RCC 7860 (cell line): ENCODE measurements at regions not wholly inside any gene's neighbourhood (a gene's known extent, or its start where the extent isn't known, plus 50 kb on each side); places are given as distances from the start of the nearest gene placed in this dataset.

Experiments
- DNase-seq: peaks from one replicate; pipeline ENCODE4 v3.0.0-alpha.2; 2015; ENCODE audit warnings: low spot score
- FAIRE-seq: peaks from 2 replicates; lab custom pipeline; 2012; peaks lifted over from hg19 to GRCh38; lab: Jason Lieb, UNC

DNA sequence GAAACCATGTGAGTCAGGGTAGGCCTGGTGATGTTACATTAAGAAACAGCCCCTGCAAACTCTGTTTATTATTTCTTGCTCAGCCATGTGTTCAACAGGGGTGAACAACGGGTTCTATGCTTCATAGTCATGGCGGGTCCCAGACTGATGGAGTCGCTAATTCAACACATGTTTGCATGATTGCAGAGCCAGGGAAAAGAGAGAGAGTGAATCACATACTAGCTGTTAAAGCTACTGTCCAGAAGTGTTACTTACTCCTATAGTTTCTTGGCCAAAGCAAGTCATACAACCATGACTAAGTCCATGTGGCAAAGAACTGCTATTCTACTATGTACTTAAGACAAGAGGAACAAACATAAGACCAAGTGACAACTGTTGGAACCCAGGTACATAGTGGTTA lies 241.2 kb upstream of the SKOR2 start:
- DNase-seq (no peak), FAIRE-seq (no peak)

DNA sequence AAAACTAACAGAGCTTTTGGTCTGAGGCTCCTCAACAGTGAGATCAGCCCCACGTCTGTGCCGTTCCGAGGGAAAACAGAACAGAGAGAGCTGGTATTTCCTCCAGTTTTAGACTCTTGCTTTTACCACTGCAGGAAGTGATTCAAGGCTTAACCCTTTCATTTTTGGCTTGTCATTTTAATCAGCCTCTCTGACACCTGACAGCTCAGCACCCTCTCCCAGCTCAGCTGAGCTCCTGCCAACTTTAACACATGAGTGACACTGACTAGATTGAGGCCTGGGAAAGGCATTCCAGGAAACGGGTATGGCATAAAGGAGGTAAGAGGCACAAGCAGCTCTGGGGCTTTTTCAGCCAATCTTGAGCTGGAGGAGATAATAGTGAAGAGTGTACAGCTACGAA lies 239.4 kb upstream of the SKOR2 start:
- no peak for FAIRE-seq
- DNase-seq = no peak

DNA sequence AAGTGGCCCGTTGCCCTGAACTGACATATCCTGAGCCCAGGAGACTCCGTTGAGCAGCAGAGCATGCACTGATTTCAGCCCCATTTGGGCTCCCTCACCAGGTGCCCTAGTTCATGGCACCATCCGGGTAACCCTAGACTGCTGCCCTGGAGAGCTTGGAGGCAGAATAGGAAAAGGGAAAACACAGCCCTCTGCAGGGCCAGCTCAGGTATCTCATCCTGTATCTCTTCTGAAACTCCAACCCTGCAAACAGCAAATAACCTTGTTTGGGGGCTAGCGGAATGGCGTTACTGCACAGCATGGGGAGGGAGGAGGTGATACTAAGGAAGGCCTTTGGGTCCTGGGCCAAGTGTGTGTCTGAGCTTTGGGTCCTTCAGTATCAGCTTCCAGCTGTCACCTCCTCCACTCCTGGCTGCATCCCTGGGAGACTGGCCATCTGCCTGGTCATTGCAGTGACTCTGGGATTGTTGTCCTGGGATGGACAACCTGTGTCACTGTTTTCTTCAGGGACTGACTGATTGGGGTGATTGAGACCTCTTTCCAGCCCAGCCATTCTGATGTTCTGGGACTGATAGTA lies 233.8 kb upstream of the SKOR2 start:
- FAIRE-seq (no peak), DNase-seq (no peak)

DNA sequence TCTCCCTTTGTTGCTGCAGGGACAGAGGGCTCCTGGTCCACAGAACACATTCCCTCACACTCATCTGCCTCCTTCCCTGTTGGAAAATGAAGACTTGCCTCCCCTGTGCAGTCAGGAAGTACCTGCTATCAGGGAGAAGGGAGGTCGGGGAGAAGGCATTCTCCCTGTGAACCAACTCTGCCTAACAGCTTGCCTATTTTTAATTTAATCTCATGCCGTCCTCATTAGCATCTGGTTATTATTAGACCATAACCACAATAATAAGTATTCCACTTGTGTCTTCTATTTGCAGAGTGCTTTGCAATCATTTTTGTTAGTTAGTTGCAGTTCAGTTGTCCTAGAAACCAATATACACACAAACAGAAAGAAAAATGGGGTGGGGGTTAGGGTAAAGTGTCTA lies 232.6 kb upstream of the SKOR2 start:
- DNase-seq (no peak), FAIRE-seq (no peak)

DNA sequence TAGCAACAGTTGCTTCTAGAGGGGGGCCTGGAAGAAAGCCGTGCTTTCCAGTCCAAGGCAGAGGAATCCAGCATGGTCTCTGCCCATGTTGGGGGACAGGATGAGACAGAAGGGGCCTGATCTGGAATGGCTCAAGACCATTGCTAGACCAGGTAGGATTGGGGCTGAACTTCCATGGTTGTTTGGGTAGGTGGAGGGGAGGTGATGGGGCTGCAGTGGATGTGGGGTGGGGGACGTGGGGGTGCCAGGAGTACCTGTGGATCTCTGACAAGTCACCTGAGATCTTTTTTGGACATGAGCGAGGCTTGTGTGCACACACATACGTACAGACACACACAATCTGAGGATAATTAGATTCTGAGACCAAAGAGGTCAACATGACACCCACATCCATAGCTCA lies 228.7 kb upstream of the SKOR2 start:
- DNase-seq (no peak), FAIRE-seq (no peak)

DNA sequence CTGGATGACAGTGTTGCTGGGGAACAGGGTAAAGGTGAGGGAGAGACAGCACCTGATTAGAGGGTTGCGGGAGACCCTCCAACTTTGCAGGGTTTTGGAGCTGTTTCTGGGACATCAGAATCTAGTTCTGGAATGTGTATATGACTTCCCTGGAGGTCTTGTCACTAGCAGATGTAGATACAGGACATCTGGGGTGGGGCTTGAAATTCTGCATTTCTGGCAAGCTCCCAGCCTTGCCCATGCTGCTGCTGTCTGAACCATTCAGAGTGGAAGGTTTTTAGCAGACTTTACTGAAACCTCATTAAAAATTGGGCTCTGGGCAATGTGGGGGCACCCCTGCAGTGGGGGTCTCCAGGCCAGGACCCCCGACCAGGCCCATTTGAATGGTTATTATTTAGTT lies 220.3 kb upstream of the SKOR2 start:
- DNase-seq = no peak
- no peak for FAIRE-seq

DNA sequence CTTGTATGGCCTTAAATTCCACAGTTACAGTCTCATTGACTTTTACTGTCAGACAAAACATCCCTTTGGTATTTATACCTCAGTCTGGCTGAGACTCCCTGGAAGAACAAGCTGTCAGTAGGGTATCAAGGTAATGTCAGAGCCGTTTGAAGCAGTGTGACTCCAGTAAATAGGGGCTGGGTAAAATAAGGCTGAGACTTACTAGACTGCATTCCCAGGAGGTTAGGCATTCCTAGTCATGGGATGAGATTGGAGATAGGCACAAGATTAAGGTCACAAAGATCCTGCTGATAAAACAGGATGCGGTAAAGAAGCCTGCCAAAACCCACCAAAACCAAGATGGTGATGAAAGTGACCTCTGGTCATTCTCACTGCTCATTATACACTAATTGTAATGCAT lies 219.5 kb upstream of the SKOR2 start:
- DNase-seq (no peak), FAIRE-seq (no peak)

DNA sequence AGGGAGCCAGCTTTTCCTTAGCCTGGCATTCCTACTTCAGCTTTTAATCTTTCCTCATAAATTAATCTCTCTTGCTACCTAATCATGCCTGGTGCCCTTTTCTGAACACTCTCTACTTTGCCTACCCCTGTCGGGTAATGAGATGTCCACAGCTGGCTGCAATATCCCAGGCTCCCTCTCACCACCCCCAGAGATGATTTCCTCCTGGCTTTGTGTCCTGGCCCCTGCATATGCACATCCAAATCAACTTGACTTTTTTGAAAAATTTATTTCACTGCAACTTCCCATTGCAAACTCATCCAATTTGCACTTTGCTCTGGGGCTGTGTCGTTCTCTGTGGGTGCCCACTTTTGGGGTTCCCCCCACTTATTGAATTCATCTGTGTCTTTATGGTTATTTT lies 218.1 kb upstream of the SKOR2 start:
- no peak for DNase-seq
- no peak for FAIRE-seq

DNA sequence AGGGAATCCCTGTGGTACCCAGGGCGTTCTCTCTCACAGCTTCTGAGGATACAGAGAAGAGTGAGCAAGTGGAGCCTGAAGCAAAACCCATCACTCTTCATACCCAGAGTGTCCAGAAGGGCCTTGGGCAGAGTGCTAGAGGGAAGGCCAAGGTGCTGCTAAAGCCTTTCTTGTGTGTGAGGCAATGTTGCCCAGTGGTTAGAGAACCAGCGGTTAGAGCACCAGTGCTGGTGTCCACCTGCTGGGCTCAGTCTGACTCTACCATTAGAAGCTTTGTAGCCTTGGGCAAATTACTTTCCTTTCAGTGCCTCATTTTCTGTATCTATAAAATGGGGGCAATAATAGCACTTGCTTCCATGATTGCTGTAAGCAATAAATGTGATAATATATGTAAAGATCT lies 210.5 kb upstream of the SKOR2 start:
- no peak for FAIRE-seq
- DNase-seq = no peak

DNA sequence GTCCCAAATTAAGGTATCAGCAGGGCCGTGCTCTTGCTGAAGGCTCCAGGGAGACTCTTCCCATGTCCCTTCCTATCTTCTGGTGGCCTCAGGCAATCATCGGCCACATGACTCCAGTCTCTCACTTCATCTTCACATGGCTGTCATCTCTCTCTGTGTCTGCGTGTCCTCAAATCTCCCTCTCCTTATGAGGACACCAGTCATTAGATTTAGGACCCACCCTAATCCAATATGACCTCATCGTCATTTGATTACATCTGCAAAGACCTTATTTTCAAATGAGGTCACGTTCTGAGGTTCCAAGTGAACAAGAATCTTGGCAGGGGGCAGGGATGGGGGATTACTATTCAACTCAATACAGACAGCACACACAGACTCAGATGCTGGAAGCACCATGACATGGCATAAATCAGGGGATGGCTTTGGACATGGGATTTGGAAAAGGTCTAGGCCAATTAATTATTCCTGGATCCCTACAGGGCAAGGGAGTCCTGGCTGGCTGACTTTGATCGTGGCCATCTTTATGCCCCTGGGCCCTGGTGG lies 210.0 kb upstream of the SKOR2 start:
- FAIRE-seq (no peak), DNase-seq (no peak)

DNA sequence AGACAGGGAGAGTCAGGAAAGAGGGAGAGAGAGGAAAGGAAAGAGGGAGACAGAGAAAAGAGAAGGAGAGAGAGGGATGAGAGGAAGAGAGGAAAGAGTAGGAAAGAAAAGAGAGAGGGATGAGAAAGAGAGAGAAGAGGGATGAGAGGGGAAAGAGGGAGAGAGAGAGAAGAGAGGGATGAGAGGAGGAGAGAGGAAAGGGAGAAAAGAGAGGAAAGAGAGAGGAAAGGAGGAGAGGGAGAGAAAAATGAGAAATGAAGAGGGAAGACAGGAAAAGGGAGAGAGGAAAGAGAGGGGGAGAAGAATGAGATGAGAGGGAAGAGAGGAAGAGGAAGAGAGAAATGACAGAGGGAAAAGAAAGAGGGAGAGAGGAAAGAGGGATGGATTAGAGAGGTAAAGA lies 207.0 kb upstream of the SKOR2 start:
- DNase-seq (no peak), FAIRE-seq (no peak)

DNA sequence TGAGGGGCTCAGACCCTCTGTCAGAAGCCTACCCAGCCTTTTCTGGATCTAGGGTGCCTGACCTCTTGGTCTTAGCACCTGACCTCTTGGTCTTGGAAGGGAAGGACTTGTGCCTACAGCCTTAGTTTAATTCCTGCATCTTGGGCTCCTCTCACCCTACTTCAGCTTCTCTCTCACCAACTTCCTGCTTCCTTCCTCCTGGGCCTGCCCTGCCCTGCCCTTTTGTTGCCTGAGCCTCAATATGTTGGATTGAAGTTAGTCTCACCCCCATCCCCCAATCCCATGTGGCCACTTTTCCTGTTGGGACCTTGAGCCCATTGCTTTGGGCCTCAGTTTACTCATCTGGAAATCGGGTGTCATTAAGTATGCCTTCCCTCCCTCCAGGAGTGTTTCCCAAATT lies 206.2 kb upstream of the SKOR2 start:
- FAIRE-seq = no peak

DNA sequence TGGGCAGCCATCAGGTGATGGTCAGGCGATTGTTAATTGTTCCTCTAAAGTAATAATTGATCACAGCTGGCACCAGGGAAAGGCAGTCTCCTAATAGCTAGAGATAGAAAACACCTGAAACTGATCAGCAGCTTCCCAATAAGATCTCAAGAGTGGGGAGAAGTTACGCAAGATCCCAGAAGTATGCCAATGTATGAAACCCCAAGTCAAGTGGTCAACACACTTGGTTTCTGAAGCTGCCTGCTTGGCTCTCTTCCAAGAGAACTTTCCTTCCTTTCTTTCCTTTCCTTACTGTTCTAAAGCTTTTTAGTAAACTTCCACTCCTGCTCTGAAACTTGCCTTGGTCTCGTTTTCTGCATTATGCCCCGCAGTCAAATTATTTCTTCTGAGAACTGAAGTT lies 201.6 kb upstream of the SKOR2 start:
- no peak for DNase-seq
- FAIRE-seq = no peak

More for the DNA sequence above, 206.2 kb upstream of the SKOR2 start:
- no peak for DNase-seq

DNA sequence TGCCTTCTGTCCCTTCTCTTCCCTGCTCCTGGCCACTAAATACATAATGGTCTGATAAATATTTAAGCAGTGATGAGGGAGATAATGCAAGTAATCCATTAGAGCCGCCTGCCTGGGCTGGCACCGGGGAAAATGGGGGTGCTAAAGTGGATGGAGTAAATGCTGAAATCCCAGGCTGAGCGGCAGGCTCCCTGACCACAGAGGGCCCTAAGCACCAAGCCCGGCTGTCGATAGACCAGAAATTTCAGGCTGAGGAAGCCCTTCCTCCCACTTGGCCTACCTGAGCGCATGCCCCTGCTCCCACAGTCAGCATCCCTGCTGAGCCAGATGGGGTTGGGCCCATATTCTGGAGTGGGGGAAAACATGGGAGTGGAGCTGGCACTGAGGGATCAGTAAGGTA lies 197.5 kb upstream of the SKOR2 start:
- no peak for DNase-seq
- no peak for FAIRE-seq

DNA sequence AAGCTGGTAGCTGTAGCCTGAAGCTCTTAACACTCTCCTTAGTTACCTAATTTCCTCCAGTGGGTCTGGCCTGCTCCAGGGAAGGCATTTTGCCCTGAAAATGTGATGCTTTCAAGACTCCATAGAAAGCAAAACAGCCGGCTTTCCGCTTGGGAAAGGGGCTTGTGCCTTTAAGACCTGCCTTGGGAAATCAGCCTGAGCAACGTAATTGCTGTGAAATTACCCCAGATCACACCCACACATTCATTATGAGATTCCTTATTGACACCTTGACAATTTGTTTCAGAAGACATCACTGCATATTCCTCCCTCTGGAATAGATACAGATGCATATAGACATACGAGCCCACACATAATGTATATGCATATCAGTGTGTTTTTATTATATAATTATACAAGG lies 190.5 kb upstream of the SKOR2 start:
- FAIRE-seq (no peak), DNase-seq (no peak)

DNA sequence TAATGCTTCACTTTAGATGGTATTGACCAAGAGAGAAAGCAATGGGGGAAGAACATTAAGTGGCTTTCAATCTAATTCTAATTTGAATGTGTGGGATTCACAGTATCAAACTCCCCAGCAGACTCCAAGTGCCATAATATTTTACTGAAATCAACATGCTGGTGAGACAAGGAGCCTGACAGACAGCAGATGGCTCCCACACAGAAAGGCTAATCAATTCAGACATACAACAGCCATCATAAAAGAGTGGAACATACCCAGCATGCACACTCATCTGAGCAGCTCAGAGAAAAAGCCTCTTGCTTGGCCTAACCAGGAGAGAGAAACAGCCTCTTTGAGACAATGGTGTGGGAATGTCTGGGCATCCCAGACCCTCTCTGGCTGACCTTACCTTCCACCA lies 186.5 kb upstream of the SKOR2 start:
- FAIRE-seq (no peak), DNase-seq (no peak)

DNA sequence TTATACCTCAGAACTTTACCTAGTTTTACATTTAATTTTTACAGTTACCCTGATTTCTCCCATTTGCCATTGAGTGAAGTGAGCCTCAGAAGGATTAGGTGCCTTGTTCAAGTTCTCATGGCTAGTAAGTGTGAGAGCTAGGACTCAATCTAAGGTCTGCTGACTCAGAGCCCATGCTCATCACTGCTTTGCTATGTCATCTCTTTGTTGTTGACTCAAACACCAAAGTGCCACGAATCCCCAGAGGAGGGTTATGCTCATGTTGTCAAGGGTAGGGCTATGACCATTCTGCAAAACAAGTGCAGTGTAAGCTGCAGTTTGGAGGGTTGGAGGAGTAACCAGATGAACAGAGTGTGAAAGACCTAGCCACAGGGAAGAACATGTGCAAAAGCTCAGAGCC lies 185.4 kb upstream of the SKOR2 start:
- DNase-seq = no peak
- no peak for FAIRE-seq

DNA sequence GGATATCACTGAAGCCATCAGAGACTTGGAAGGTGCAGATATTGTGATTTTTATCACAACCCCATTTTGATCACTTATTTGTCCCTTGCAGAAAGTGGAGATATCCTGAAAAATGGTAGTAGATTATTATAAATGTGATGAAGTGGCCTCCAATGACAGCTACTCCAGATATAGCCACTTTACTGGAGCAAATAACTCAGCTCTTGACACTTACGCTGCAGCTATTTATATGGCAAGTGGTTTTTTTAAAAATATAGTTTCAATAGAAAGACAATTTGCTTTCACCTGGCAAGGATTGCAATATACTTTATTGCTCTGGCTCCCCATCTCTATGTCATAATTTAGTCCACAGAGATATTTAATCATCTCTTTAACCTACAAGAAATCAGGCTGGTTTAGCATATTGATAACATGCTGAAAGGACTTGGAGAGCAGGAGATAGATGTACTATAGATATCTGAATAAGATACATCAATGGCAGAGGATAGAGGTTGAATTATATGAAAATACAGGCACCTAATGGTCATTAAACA lies 182.8 kb upstream of the SKOR2 start:
- FAIRE-seq (no peak), DNase-seq (no peak)

DNA sequence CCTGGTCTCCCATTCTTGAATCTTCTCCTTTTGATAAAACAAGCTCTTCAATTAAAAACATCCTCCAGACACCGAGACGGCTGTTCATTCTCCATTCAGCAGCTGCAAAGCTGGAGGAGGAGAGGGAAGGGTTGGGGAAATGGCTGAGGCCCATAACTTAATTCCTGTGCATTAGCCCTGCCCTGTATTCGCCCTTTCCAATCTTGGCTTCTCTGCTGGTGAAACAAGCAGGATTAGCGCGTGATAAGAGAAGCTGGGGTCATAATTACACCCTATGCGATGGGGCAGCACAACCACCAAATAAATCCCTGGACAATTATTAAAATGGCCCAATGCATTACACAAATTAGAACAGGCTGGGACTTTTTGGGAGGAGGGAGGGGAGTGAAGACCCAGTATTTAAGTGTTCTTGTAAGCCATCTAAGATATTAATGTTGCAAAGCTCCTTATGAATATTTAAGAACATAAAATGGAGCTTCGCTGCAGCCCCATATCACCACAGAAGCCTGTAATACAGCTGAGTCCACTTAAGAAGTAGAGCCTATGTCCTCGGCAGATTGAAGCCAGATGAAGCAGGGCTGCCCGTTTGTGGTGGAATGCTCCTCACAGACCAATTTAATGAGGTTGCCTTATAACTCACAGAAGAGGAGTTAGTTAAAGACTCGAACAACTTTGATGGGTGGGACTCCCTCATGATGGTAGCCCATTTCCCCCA lies 176.6 kb upstream of the SKOR2 start:
- DNase-seq (no peak), FAIRE-seq (no peak)

DNA sequence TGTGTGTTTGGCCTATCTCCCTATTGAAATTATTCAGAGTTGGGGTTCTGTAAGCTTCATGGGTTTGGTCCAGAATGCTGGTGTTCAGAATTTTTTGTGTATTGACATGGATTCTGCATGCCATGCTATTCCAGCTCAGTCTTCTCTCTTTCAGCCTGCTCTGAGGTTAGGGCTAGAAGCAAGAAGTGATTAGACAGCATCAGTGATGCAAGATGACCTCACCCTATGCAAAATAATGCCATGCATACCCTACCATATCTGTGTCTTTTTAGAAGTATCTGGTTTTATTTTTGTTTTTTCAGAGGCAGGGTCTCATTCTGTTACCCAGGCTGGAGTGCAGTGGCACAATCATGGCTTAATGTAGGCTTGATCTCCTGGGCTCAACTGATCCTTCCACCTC lies 175.6 kb upstream of the SKOR2 start:
- DNase-seq = no peak
- no peak for FAIRE-seq

DNA sequence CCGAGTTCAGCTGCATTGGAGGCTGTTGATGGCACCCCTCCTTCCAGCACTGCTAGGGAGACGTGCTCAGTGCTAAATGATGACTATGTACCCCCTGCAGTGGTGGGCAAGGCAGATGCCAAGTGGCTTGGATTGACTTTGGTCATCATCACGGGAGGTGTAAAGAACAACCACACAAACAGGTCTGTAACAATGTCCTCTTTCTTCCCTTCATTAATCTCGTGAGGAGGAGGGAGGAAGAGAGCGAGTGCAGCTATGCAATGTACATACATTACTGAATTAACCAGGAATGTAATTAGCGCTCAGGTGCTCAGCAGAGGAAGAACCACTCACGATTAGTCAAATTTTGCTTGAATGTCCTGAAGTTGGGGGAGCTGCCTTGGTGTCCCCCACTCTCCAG lies 173.9 kb upstream of the SKOR2 start:
- DNase-seq = no peak
- FAIRE-seq = no peak

DNA sequence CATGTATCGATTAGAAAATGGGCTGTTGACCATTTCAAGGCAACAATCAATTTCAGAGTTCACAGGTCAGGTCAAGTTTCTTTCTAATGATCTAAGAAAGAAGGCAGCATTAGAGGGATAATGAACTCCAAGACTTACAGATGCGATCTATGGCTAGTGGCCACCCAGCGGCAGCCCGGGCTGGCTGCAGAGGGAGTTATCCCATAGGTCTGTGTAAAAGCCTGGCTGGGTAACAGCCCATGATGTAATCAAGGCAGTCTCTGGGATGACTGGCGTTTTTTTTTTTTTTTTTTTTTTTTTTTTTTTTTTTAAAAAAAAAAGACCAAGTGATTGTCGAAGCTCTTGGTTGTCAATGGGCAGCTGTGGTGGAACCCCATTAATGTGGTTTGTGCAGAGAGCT lies 171.1 kb upstream of the SKOR2 start:
- no peak for FAIRE-seq

DNA sequence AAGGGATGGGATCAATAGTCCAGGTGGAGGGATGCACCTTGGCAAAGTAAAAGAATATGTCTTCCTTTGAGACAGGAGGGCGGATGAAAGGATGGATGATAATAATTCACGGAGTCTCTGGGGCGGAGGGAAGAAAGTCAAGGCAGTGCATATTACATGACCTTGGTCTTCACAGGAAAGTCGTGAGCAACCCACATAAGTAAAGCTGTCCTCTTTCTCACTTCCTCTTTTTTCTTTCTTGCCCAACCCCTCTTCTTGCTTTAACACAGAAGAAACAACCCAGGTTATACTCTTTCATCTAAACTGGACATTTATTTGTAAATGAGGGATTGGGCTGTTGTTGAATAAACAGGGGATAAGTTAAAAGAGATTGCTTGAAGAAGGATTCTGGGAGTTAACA lies 168.7 kb upstream of the SKOR2 start:
- no peak for DNase-seq
- FAIRE-seq = no peak

More for the DNA sequence above, 171.1 kb upstream of the SKOR2 start:
- no peak for DNase-seq
